NCI-H69 (cell line): ENCODE measurements at regions not wholly inside any gene's neighbourhood (a gene's known extent, or its start where the extent isn't known, plus 50 kb on each side); places are given as distances from the start of the nearest gene placed in this dataset.

ENCODE experiments used
- DNase-seq: peaks from one replicate; lab custom pipeline; 2025; lab: John Stamatoyannopoulos, UW

DNA sequence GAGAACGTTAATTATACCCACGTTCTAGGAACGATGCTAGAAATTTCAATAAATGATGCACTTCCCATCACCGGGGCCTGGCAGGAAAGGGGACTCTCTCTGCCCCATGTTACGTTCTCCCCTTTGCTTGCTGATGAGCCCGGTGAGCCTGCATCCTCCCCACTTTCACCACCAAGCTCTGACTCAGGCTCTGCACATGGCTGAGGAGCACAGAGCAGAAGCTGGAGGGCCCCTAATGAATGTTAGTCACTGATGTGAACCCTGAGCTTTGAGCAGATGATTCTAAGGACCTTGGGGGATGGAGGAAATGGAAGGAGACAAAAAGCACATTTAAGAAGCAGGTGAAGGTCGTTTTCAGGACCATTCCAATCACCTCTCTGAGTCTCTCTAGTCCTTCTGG, 468.2 kb upstream of the ARID1B start:
- DNase-seq: no peak

DNA sequence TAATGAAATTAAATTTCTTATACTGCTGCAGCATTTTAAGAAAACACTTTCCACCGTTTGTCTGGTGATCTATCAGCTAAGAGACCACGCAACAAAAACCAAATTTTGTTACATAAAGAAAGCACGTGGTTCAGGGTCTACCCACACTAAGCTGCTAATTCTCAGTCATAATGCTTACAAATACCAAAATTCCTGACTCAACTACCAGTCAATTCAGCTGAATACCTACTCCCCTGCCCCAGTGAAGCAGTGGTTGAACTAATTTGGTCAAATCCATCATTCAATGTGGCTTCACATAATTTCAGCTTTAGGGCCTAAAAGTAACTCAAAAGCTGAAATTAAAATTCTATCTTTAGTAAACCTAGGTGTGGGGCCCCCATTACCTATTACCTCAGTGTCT, 468.6 kb upstream of the ARID1B start:
- no peak for DNase-seq

DNA sequence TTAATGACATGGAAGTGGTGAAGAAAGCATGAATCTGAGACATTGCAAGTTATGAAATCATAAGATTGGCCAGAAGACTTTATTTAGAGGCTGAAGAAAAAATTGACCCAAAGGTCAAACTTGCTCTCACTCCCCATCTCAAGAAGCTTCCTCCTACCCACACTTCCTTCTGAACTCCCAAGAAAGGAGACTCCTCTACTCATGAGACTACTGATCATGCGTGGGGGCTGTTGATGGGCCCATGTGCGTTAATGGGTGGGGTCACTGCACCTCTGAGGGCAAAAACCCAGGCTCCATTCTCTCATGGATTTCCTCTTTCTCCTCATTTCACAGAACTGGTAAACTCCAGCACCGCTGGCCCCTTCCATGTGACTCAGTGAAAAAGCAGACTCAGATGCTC, 470.6 kb upstream of the ARID1B start:
- no peak for DNase-seq

DNA sequence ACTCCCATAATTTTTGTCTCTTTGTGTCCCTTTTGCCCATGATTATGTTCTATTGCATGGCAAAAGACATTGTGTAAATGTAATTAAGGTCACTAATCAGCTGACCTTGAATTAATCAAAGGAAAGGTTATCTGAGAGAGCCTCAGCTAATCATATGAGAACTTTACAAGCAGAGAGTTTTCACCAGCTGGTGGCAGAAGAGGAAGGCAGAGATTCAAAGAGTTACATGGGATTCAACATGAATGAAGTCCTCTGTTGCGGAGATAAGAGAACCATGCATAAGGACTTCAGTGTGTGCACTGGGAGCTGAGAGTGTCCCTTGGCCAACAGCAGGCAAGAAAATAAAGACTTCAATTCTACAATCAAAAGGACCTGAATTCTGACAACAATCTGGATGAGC, 494.1 kb upstream of the ARID1B start:
- DNase-seq: peak; percentile 23

DNA sequence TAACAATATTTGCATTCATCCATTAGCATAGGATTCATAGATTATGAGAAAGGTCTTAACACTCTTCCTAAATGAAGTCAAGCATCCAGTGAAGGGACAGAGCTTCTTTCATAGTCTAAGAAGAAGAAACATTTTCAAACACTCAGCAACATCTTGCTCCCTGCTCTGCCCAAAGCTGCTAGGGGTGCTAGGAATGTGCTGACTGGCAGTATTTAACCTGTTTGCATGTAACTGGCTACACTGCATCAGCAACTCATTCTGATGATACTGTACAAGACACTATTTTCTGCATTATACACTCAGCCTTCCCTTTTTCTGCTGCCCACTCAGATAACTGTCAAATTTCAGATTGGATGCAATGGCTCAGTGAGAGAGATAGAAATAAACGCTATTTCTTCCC, 495.1 kb upstream of the ARID1B start:
- no peak for DNase-seq

DNA sequence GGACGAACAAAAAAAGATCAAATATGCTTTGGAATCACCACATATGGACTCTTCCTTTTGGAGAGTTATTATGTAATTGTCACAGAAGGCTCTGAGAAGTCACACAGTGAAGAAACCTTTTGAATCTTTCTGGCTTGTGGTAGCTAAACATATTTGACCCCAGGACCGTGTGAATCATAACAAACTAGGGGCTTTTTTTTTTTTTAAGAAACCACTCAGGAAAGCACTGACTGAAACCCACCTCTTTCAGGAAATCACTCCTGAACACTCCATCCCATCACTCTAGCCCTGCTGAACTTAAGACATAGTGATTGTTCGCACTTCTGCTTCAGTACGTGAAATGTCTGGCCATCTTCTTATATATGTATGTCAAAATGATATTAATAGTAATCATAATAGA, 495.9 kb upstream of the ARID1B start:
- DNase-seq: no peak

DNA sequence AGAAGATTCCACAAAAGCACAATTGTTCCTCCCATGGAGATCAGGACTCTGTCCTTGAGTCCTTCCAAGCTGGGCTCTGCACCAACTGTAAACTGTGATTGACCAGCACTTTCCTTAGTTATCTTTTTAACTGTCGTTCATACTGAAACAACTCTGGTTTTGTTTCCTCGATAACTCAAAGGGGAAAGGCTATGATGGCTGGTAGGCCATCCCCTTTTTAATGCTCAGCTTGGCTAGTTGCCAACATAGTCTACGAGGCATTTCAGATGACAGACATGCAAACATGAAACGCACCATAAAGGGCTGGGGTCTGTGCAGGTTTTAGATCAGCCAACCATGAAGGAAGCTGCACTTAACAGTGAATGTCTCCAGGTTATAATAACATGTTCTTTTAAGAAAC, 497.1 kb upstream of the ARID1B start:
- DNase-seq: peak; percentile 98

DNA sequence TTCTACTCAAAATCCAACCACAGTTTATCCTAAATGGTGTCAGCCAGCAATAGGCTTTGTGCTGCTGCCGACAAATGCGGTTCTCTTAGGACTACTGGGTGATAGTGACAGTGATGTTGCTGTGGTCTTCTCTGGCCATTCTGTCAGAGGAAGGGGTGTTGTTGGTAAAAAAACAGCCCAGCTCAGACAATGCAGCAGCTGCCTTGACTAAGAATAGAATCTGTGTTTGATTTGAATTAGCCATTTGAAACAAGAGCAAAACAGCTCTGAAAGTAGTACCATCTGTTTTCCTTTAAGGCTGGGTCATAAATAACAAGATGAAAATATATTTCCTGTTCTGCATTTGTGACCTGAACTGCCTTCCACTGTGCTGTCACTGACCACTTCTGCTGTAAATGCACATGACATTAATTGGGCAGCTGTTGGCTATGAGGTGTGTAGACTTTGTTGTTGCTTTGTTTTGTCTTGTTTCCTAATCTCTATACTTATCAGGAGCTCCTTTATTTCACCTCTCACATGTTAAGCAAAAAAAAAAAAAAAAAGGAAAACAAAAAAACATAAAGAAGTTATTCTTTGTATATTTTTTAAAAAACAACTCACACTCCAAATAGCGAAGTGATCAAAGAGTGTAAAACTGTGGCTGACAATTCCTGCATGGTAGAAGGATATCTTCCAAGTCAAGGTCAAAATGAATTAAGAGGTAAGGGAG, 497.8 kb upstream of the ARID1B start:
- peak; percentile 92 for DNase-seq

DNA sequence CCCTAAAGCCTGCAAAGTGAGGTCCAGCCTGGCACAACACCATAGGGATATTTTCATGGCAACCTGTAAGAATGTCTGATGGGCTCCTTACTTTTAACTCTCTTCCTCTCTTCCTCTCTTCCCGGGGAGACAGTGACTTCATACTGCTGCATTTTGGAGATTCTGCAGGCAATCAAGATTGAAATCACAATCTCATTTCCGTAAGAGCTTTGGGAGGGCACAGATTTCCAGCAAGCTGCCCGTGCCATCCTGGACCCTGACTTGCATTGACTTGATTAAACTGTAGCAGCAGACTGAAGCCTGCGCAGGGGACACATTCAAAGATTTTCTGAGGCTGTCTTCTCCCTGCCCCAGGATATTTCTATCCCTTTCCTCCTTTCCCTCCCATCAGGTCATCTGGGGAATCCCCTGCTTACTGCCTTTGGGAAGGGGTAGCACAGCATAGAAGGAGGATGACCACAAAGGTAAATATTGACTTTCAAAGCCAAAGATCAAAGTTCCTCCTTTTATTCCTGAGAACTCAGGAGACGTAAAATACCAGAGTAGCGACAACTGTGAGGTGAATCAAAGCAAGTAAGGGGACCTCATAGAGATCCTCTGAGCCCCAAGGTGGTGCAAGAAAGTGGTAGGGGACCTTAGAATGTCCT, 504.0 kb upstream of the ARID1B start:
- DNase-seq: no peak

DNA sequence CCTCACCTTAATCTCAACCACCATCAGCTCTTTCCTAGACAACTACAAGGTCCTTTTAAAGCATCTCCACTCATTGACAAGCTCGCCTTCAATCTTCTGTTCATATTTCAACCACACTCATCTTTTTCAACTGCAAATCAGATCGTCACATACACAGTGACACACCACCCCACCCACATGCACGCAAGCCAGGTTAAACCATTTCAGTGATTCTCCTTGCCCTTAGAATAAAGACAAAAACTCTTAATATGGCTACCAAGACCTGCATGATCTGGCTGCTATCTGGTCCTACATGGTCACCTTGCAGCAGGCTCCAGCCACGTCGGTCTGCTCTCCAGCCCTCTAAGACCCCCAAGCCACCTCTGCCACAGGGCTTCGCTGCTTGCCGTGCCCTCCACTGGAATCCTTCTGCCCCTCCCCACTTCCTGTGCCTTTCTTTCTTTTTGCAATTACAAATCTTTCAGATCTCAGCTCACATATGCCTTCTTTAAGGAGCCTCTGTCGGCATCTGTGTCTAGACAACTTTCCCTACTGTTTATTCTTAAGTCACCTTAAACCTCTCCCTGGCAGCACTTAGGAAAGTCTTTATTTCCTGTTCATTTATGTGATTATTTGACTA, 507.3 kb upstream of the ARID1B start:
- no peak for DNase-seq

DNA sequence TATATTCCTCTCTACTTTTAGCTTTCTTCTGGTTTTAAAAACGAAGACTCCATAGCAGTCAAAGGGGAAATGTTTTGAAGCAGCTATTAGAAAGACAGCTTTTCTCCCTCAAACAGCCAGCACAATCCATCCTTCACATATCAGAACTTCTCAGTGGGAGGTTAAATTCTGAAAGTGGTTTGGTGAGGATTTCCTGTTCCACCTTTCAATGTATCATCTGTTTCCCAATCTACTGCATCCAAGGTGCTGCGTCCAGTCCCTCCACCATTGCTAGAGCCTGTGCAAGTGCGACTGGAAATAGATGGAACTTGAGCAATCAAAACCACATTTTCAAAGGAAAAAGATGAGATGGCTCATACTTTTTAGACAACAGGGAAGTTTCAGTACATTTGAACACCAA, 508.3 kb upstream of the ARID1B start:
- no peak for DNase-seq

DNA sequence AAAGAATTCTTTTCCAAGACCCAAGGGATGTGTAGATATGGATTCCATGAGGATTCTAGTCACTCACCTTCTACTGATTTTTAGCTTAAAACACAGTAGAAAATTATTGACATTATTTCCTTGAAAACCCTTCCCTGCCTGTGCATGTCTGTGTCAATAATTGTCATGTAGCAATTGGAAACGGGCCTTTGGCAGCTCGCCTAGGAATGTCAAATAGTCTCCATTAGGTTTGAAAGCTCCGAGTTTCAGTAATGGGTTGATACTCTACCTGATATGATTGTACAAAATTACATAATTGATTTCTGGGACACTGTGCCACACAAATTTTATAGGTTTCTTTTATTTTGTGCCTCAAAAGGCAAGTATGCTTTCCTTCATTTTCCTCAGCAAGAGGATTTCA, 515.2 kb upstream of the ARID1B start:
- DNase-seq: peak; percentile 90

DNA sequence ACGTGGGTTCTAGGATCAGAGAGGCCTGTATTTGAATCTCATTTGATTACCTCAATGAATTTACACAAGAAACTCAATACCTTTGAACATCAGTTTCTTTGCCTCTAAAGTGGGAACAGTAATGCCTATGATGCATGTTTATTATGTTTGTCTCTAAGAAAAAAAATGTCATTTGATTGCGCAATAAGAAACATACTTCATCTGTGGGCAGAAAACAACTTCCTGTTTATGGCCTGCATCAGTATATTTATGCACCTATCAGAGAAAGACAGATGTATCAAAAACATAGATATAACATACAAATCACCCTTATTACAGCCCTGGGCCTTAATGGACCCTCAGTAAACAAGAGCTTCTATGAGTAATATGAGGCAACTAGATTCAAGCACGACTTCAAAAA, 516.4 kb upstream of the ARID1B start:
- DNase-seq: no peak

DNA sequence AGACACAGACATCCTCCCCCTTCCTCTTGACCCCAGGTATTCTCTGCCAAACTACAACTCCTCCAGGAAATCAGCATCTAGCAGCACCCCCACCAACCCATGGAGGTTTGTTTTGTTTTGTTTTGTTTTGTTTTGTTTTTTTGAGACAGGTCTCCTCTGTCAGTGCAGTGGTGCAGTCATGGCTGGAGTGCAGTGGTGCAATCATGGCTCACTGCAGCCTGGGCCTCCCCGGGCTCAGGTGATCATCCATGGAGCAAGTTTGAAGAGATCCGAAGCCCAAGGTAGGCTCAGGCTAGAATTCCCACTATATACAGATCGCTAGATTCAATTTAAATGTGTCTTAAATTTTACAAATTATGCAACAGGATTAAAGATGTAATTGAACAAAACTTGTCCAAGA, 518.2 kb upstream of the ARID1B start:
- no peak for DNase-seq

DNA sequence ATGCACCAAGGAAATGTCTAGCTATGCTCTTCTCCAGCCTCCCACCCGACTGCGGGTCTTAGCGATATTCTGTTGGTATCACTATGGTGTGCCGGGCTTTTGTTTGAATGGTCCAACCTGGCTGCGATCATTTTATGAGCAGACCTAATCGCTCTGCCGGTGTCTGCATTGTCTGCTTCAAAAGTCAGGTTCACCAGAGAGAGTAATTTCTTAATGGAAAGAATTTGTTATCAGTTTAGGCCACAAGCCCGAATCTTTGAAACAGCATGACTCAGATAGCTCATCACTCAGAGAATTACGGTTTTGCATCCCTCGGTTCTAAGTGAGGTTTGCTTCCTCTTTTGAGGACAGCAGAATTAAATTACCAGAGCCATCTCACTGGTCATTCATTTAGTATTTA, 521.0 kb upstream of the ARID1B start:
- no peak for DNase-seq

DNA sequence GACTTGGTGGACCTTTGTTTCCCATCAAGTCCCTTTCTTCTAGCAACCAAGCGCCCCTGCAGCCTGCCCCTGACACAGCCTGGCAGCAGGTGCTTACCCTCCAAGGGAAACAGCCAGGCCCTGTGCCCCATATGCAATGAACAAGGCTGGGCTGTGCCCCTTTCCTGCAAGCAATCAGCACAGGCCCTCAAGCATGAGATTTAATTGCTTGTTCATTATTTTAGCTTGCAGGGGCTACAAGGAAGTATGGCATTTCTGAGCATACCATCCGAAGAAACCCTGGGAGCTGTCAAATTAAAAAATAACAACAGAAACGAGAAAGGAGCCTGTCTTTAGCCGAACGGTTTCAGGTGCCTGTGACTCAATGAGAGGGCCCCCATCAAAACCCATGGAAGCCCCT, 522.9 kb upstream of the ARID1B start:
- DNase-seq: peak; percentile 22

DNA sequence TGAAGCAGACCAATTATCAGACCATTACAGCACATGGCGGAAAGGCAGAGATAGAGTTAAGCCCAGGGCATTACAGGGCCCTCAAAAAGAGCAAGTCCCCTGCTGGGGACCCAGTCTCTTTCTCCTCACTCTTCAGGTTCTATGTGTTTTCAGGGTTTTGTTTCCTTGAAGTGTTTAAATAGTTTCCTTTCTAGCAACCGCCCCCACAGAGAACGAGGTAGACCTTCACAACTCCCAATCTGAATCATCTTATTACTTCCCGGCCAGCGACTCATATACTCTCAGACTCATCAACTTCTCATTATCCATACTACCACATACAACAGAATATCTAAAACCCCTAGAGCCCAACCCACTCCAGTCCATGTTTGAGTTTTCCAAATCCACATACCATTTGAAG, 526.6 kb upstream of the ARID1B start:
- DNase-seq: no peak

DNA sequence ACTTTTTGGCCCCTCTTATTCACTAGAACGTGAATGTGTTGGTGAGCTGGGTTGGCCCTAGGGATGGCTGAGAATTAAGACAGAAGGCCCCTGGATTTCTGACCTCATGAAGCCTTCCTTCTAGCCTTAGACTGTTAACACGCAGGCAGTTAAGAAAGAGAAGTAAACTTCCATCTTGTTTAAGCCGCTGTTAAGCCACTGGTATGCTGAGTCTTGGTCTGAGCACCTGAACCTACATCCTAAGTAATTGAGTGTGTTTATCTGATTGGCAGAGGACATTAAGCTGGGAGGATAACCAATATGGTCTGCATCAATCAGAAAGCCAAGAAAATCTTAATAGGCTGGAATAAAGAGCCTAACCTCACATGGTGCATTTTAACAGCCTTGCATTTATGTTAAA, 535.0 kb upstream of the ARID1B start:
- DNase-seq: no peak

DNA sequence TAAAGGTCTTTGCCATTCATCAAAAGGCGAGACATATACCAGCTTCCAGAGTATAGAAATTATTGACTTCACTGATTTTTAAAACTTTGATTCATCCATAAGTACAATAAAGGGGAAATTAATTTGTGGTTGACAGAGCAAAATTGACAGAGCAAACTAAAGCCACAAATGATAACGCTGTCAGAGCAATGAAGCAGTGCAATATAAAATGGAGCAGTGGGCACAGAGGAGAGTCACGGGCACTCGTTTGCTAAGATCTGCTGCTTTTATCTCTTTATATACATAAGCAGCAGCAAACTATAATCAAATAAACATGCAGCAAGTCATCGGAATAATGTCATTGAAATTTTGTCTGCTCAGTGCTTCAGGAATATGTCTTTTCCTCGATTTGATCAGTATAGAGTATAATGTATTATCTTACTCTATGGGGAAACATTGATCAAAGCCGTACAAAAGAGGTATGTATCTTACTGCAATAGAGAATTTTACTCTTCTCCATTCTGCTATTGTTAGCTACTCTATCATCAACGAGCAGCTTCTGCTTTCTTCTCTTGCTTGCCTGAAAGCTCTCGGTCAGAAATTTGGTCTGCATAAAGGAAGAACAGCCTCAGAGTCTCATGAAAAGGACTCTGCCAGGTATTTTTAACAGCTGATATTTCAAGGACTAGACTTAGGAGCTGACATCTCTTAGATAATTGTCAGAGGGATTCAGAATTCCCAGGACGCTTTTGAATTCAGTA, 546.0 kb upstream of the ARID1B start:
- DNase-seq: no peak

DNA sequence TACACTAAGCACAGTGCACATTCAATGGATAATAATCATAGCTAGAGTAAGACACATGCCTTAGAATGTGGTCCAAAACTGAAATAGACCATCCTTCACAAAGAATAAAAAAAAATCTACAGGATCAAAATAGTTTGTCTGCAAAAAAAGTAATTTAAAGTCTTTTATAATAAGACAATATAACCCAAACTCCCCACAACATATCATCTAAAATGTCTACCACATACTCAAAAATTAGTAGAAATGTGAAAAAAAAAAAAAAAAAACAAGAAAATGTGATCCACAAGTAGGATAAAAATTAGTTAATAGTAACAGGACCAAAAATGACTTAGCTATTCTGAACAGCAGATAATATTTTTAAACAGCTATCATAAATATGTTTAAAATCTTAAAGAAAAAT, 557.2 kb upstream of the ARID1B start:
- DNase-seq: no peak

DNA sequence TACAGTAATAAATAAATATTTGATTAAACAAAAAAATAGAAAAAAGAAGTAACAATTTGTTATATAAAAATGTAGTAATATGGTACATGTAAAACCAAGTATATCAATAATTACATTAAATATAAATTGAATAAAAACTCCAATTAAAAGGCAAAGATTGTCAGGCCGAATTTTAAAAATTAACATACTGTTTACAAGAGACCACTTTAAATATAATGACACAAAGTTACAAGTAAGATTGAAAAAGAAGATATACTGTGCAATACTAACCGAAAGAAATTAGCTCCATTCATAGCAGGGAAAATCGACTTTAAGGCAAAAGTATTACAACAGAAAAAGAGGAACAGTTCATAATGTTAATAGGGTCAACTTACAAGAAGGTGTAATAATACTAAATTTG, 571.5 kb upstream of the ARID1B start:
- no peak for DNase-seq

DNA sequence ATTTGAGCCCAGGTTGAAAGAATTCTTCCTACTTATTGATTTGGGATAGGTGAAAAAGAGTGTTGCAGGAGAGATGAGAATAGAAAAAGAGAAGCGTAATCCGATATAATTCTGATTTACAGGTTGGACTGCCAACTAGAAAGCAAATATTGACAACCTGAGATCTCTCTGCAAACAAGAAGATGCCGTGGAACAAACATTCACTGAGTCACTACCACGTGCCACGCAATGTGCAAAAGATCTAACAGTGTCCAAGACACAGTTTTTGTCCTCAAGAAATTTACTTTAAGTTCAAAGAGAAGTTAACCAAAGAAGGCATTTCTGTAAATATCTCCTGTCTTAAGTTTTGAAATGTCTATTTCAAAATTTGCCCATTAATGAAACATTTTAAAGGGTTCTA, 578.0 kb upstream of the ARID1B start:
- no peak for DNase-seq

DNA sequence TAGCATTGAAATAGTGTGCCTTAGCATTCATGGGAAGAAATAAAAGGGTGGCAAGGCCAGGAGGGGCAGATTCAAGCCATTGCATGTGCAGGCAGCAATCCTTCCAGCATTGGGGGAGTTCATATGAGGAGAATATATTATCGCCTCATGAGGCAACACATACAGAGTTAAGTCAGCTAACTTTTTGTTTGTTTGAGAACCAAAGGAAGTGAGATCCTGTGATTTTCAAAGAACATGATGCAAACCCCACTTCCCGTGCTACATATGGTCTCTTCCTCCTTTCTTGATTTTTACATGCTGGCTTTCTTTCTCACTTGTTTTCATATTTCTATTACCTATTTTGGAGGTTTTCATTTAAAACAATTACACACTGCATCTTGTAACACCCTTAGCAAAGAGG, 579.7 kb upstream of the ARID1B start:
- DNase-seq: no peak
